AG04450 (cell line): ENCODE measurements at regions not wholly inside any gene's neighbourhood (a gene's known extent, or its start where the extent isn't known, plus 50 kb on each side); places are given as distances from the start of the nearest gene placed in this dataset.

Source experiments
- CTCF ChIA-PET: fragments of 300-600, 350-600 bp; formaldehyde crosslinking; extraction: SDS; loops from one replicate; lab custom pipeline; 2022; ENCODE audit warnings: antibody characterized with exemption, inconsistent platforms; lab: Charles Lee
- POLR2A ChIA-PET: fragments of 350-600 bp; formaldehyde crosslinking; extraction: SDS; loops from one replicate; lab custom pipeline; 2021; ENCODE audit warnings: antibody characterized with exemption, inconsistent platforms; lab: Yijun Ruan, JAX
- DNase-seq: peaks from one replicate; pipeline ENCODE4 v3.0.0-alpha.2; 2011; ENCODE audit warnings: low read depth, low spot score
- H3K27ac ChIP-seq: one replicate; pipeline ENCODE4 v1.5.1; 2012; ENCODE audit warnings: low read depth, low read length, control low read depth
- H3K27me3 ChIP-seq: one replicate; pipeline ENCODE4 v1.6.0; 2012; ENCODE audit warnings: low read length; ENCODE audit not compliant: control insufficient read depth, insufficient read depth
- H3K4me3 ChIP-seq: 2 replicates; pipeline ENCODE4 v1.5.1; 2011; ENCODE audit warnings: mild to moderate bottlenecking, low read depth, low read length, control low read depth
- H3K9me3 ChIP-seq: 2 replicates; pipeline ENCODE4 v1.5.1; 2012; ENCODE audit warnings: low read length; ENCODE audit not compliant: control insufficient read depth, insufficient read depth
- TF ChIP-seq, protein P1 (sequence below): IDR thresholded peaks from 2 replicates; pipeline ENCODE4 v1.5.1; 2011; ENCODE audit warnings: low read depth, low read length, control low read depth, inconsistent platforms

GRCh38 chrX:15098505-15098904 lies 171.4 kb downstream of the ASB9 start:
- H3K4me3 ChIP-seq = no peak overlapping the region
- no peak for DNase-seq
- POLR2A ChIA-PET = no interaction called here
- no peaks in the 10 kb centered on the region for H3K9me3 ChIP-seq
- CTCF ChIA-PET = no interaction called here
- no peaks in the 10 kb centered on the region for H3K27me3 ChIP-seq
- no peak overlapping the region for H3K27ac ChIP-seq
- TF ChIP-seq, protein P1, sequence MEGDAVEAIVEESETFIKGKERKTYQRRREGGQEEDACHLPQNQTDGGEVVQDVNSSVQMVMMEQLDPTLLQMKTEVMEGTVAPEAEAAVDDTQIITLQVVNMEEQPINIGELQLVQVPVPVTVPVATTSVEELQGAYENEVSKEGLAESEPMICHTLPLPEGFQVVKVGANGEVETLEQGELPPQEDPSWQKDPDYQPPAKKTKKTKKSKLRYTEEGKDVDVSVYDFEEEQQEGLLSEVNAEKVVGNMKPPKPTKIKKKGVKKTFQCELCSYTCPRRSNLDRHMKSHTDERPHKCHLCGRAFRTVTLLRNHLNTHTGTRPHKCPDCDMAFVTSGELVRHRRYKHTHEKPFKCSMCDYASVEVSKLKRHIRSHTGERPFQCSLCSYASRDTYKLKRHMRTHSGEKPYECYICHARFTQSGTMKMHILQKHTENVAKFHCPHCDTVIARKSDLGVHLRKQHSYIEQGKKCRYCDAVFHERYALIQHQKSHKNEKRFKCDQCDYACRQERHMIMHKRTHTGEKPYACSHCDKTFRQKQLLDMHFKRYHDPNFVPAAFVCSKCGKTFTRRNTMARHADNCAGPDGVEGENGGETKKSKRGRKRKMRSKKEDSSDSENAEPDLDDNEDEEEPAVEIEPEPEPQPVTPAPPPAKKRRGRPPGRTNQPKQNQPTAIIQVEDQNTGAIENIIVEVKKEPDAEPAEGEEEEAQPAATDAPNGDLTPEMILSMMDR = no peak

GRCh38 chrX:15087747-15088146 lies 182.1 kb downstream of the ASB9 start:
- CTCF ChIA-PET = no interaction called here
- DNase-seq = no peak
- no peaks in the 10 kb centered on the region for H3K27me3 ChIP-seq
- TF ChIP-seq, protein P1 = no peak
- POLR2A ChIA-PET = no interaction called here
- H3K27ac ChIP-seq = no peak overlapping the region
- H3K9me3 ChIP-seq = no peaks in the 10 kb centered on the region
- H3K4me3 ChIP-seq = no peak overlapping the region

GRCh38 chrX:15073313-15073712 lies 196.6 kb downstream of the ASB9 start:
- no peaks in the 10 kb centered on the region for H3K27me3 ChIP-seq
- H3K27ac ChIP-seq = no peak overlapping the region
- no peak for DNase-seq
- H3K9me3 ChIP-seq = no peaks in the 10 kb centered on the region
- POLR2A ChIA-PET = no interaction called here
- no peak overlapping the region for H3K4me3 ChIP-seq
- TF ChIP-seq, protein P1 = no peak
- CTCF ChIA-PET = no interaction called here

DNA sequence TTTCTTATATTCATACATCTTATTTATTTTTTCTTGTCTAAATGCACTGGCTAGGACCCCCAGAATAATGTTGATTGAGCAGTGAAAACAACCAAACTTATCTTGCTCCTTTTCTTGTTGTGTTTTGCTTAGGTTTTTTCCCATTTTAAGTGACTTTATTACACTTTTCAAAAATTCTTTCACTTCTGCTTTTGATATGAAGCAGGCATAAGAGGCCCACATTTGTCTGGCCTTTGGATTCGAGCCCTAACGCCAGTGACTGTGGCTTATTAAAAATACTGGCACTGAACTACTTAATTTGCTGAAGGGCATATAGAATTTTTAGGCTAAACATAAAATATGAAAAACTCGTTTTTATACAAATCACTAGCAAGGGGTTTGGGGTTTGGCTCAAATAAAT lies 197.0 kb downstream of the ASB9 start:
- POLR2A ChIA-PET = no interaction called here
- H3K9me3 ChIP-seq = no peaks in the 10 kb centered on the region
- DNase-seq = no peak
- CTCF ChIA-PET = no interaction called here
- H3K27me3 ChIP-seq = no peaks in the 10 kb centered on the region
- TF ChIP-seq, protein P1 = no peak
- no peak overlapping the region for H3K4me3 ChIP-seq
- H3K27ac ChIP-seq = no peak overlapping the region

DNA sequence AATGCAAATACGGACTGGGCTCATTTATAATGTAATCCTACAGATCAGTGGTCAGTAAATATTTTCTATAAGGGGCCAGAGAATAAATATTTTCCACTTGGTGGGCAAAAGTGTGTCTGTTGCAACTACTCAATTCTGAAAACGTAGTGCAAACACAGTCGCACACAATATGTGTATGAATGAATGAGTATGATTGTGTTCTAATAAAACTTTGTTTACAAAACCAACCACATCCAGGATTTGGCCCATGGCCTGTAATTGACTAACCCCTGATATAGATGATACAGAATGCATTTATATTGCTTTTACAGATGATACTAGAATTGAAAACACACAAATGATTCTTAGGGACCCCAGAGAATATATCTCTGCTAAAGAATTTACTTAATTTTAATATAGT lies 197.6 kb downstream of the ASB9 start:
- Histone ChIP-seq H3K4me3 (no peak overlapping the region), H3K9me3 (no peaks in the 10 kb centered on the region), H3K27ac (no peak overlapping the region), H3K27me3 (no peaks in the 10 kb centered on the region)
- ChIA-PET CTCF (no interaction called here), POLR2A (no interaction called here)
- DNase-seq = no peak
- TF ChIP-seq, protein P1 = no peak
